ENCODE measurements at regions not wholly inside any gene's neighbourhood (a gene's known extent, or its start where the extent isn't known, plus 50 kb on each side); places are given as distances from the start of the nearest gene placed in this dataset.
A peak's percentile ranks its signal among the peaks of the same experiment; 100 is the strongest.

DNA sequence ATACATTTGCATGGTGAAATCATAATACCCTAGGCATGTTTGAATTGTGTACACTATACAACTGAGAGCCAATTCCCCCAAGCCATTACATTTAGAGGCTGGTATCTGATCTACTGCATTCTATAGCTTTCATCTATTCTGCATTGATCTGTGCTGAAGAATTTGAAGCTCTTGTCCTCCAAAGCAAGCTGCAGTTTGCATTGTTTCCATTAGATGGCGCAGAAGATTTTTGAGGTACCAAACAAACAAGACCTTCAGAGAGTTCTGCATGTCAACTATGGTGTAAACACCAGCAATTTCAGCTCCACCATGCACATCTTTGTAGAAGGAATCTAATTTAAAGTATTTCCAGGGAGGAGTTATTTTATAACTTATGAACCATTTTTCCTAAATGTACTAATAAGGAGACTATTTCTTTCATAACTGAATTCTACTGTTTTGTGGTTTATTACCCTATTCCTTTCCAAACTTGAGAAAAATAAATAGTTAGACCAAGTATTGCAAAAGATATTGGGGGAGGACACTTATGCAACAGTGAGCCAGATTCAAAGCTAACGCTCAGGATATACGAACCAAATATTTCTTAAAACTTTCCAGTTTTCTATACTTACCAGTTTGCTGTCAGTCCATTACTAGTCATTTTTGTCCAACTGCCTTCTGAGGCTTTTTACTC is 761.8 kb upstream of the ACVR2A start:
- peak; percentile 35 to 74 (median 63) for DNase-seq
- Histone ChIP-seq H3K27ac (no peak overlapping the region), H3K4me1 (replicated peaks in 1 of 2) (no peaks in the 10 kb centered on the region), H3K27me3 (no peaks in the 10 kb centered on the region), H3K9me3 (replicated peaks in 1 of 3) (no peaks in the 10 kb centered on the region), H3K4me3 (no peak overlapping the region), H3K36me3 (replicated peaks in 1 of 2) (no peaks in the 10 kb centered on the region)
- no peak for TF ChIP-seq POLR2A (IDR thresholded peaks at IDR 0.05)
- peak; percentile 64 to 90 (median 82) for TF ChIP-seq CTCF (IDR thresholded peaks at IDR 0.05)
- intact Hi-C loops (cut with DNase I): loop anchor here in 1 of 2 donors (5.0 kb wide), 1 partner anchor 829 kb away; no protein-coding TSS in a partner anchor
- WGBS, 4 donors: 37 to 53% (median 47%) methylated on average over 3 of the region's 3 CpGs

DNA sequence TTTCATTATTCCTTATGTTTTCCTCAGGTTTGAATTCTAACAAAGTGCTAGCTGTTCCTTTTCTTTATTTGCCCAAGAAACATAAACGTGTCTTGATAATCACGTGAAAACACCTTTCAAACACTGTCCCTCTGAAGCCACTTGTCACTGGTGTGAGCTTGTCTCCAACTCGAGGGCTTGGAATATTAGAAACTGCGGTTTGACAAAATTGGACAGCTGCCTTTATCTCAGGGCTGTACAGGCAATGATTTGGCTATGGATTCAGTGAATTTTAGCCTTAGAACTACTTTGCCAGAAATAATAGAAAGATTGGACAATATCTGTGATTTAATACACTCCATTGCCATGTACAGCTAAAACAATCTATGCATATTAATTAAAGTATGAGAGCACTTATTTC is 763.0 kb upstream of the ACVR2A start:
- Histone ChIP-seq H3K9me3 (replicated peaks in 1 of 3) (no peaks in the 10 kb centered on the region), H3K4me3 (no peak overlapping the region), H3K36me3 (replicated peaks in 1 of 2) (no peaks in the 10 kb centered on the region), H3K27me3 (no peaks in the 10 kb centered on the region), H3K4me1 (replicated peaks in 1 of 2) (no peaks in the 10 kb centered on the region), H3K27ac (no peak overlapping the region)
- intact Hi-C loops (cut with DNase I): loop anchor here in 1 of 2 donors (5.0 kb wide), 1 partner anchor 830 kb away; no protein-coding TSS in a partner anchor
- DNase-seq: no peak
- TF ChIP-seq CTCF (IDR thresholded peaks at IDR 0.05) (no peak), POLR2A (IDR thresholded peaks at IDR 0.05) (no peak)
- 52 to 57% (median 54%) methylated on average over 4 of the region's 4 CpGs for WGBS, 4 donors

DNA sequence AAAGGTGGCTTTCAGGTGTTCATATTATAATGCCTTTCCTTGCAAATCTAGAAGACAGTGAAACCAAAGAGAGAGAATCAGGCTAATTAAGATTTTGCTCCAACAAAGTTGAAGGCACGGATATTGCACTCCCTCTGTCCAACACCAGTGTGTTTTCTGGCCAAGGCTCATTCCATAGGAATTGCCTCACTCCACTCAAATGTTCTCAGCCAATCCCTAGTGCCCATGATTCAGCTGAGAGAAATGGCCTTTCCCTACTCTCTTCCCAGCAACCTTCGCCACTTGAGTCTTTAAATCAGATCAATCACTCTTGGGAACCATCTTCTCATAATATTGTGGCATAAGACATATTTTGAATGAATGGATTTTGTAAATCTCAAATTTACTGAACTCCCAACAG is 768.2 kb upstream of the ACVR2A start:
- TF ChIP-seq CTCF (IDR thresholded peaks at IDR 0.05) (no peak), POLR2A (IDR thresholded peaks at IDR 0.05) (no peak)
- H3K9me3 ChIP-seq (replicated peaks in 1 of 3): no peaks in the 10 kb centered on the region
- DNase-seq: no peak
- no peaks in the 10 kb centered on the region for H3K27me3 ChIP-seq
- no peak overlapping the region for H3K4me3 ChIP-seq
- no peak overlapping the region for H3K27ac ChIP-seq
- no peaks in the 10 kb centered on the region for H3K36me3 ChIP-seq (replicated peaks in 1 of 2)
- no peaks in the 10 kb centered on the region for H3K4me1 ChIP-seq (replicated peaks in 1 of 2)
- WGBS, 4 donors: 60 to 80% (median 70%) methylated on average over 2 of the region's 2 CpGs
- intact Hi-C loops (cut with DNase I): no loop called here

DNA sequence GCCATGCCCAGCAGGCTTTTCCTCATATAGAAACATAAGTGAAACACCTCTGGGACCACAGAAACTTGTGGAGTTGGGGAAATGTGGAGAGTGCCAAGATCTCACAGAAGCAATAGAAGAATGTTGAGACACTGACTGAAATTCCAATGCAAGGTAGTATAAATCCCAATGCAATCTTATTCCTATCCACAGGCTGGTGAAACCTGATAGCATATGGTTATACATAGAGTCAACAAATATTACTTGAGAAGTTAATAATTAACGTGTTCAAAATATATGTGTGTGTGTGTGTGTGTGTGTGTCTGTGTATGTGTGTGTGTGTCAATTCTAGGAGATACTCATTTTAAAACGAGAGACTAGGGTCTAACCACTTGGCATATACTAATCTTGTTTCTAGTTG is 776.8 kb upstream of the ACVR2A start:
- H3K36me3 ChIP-seq (replicated peaks in 1 of 2): no peaks in the 10 kb centered on the region
- H3K27me3 ChIP-seq: no peaks in the 10 kb centered on the region
- TF ChIP-seq POLR2A (IDR thresholded peaks at IDR 0.05): no peak
- TF ChIP-seq CTCF (IDR thresholded peaks at IDR 0.05): no peak
- H3K27ac ChIP-seq: no peak overlapping the region
- no peak for DNase-seq
- no peaks in the 10 kb centered on the region for H3K4me1 ChIP-seq (replicated peaks in 1 of 2)
- H3K4me3 ChIP-seq: no peak overlapping the region
- 55 to 82% (median 66%) methylated on average over 2 of the region's 2 CpGs for WGBS, 4 donors
- H3K9me3 ChIP-seq (replicated peaks in 1 of 3): no peaks in the 10 kb centered on the region
- intact Hi-C loops (cut with DNase I): no loop called here
